ENCODE measurements at regions not wholly inside any gene's neighbourhood (a gene's known extent, or its start where the extent isn't known, plus 50 kb on each side); places are given as distances from the start of the nearest gene placed in this dataset.

GRCh38 chr4:123579961-123580360, 183.4 kb downstream of the SPRY1 start:
- Histone ChIP-seq H3F3A (replicated peaks; ENCODE audit: insufficient read depth) (no peaks in the 10 kb centered on the region), H3K27ac (ENCODE audit: low read depth in 2 of 2, low read length in 1 of 2) (no peak overlapping the region), H3K4me2 (no peak overlapping the region), H3K79me2 (ENCODE audit: insufficient read depth) (no peaks in the 10 kb centered on the region), H3K4me3 (ENCODE audit: low read depth in 2 of 2, low read length in 1 of 2) (no peak overlapping the region), H3K9me2 (no peaks in the 10 kb centered on the region), H2AFZ (ENCODE audit: low read depth) (no peak overlapping the region), H3K9ac (no peak overlapping the region), H3K27me3 (ENCODE audit: insufficient read depth) (no peaks in the 10 kb centered on the region), H4K20me1 (ENCODE audit: insufficient read depth) (no peaks in the 10 kb centered on the region), H3K9me3 (no peaks in the 10 kb centered on the region), H3K36me3 (replicated peaks in 1 of 2; ENCODE audit: control insufficient read depth in 1 of 2, insufficient read depth in 2 of 2, low read length in 1 of 2) (no peaks in the 10 kb centered on the region), H3K4me1 (ENCODE audit: control insufficient read depth in 1 of 2, insufficient read depth in 2 of 2, low read depth in 1 of 2, low read length in 1 of 2) (no peaks in the 10 kb centered on the region)
- DNase-seq = no peak
- TF ChIP-seq POLR2AphosphoS5 (IDR thresholded peaks at IDR 0.05; ENCODE audit: low read depth, low read length) (no peak), RXRA (IDR thresholded peaks at IDR 0.05; ENCODE audit: borderline replicate concordance, low read depth) (no peak), RCOR1 (IDR thresholded peaks at IDR 0.05; ENCODE audit: low read length) (no peak), JUND (IDR thresholded peaks at IDR 0.05) (no peak)
- TF ChIP-seq, protein P1, sequence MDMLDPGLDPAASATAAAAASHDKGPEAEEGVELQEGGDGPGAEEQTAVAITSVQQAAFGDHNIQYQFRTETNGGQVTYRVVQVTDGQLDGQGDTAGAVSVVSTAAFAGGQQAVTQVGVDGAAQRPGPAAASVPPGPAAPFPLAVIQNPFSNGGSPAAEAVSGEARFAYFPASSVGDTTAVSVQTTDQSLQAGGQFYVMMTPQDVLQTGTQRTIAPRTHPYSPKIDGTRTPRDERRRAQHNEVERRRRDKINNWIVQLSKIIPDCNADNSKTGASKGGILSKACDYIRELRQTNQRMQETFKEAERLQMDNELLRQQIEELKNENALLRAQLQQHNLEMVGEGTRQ (IDR thresholded peaks at IDR 0.05; ENCODE audit: borderline replicate concordance, low read depth, low read length) = no peak
- 87% methylated on average over 2 of the region's 2 CpGs for WGBS (ENCODE audit: low lambda C conversion rate)
- CTCF ChIA-PET = no interaction called here
- POLR2A ChIA-PET = no interaction called here

DNA sequence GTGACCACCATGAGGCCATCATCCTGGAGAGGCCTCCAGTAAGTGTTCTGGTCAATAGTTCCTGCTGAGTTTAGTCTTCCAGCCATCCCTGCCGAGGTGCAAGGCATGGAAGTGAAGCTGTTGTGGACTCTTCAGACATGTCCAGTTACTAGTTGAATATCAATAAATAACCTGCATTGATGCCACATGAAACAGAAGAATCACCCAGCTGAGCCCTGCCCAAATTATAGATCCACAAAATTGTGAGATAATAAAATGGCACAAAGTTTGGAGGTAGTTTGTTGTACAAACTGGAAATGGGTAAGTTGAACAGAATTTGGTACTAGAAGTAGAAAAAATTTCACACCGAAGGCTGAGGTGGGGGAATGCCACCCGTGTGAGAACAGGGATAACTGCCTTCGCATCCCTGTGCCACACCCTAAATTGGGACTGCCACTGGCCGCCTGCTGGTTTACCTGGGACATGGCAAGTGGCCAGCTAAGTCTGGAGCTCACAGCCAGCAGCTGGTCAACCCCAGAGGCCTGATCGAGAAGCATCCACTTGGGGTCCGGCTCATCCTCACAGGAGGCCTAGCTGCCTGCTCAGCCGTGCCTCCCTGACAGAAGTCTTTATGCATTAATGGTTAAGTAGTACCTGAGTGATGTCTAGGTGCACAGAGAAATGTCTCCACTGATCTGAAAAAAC, 184.5 kb downstream of the SPRY1 start:
- Histone ChIP-seq H3K36me3 (replicated peaks in 1 of 2; ENCODE audit: control insufficient read depth in 1 of 2, insufficient read depth in 2 of 2, low read length in 1 of 2) (no peaks in the 10 kb centered on the region), H3K4me2 (no peak overlapping the region), H3K4me1 (ENCODE audit: control insufficient read depth in 1 of 2, insufficient read depth in 2 of 2, low read depth in 1 of 2, low read length in 1 of 2) (no peaks in the 10 kb centered on the region), H3K27ac (ENCODE audit: low read depth in 2 of 2, low read length in 1 of 2) (no peak overlapping the region), H3K27me3 (ENCODE audit: insufficient read depth) (no peaks in the 10 kb centered on the region), H3K9me2 (no peaks in the 10 kb centered on the region), H3K9ac (no peak overlapping the region), H2AFZ (ENCODE audit: low read depth) (no peak overlapping the region), H3F3A (replicated peaks; ENCODE audit: insufficient read depth) (no peaks in the 10 kb centered on the region), H3K4me3 (ENCODE audit: low read depth in 2 of 2, low read length in 1 of 2) (no peak overlapping the region), H3K9me3 (no peaks in the 10 kb centered on the region), H4K20me1 (ENCODE audit: insufficient read depth) (no peaks in the 10 kb centered on the region), H3K79me2 (ENCODE audit: insufficient read depth) (no peaks in the 10 kb centered on the region)
- 89% methylated on average over 7 of the region's 8 CpGs for WGBS (ENCODE audit: low lambda C conversion rate)
- TF ChIP-seq JUND (IDR thresholded peaks at IDR 0.05) (no peak), ELF1 (IDR thresholded peaks at IDR 0.05) (no peak), NFIC (IDR thresholded peaks at IDR 0.05; ENCODE audit: borderline replicate concordance) (no peak), EP300 (IDR thresholded peaks at IDR 0.05; ENCODE audit: borderline replicate concordance in 1 of 2, low read depth in 1 of 2, low read length in 1 of 2) (no peak), POLR2AphosphoS5 (IDR thresholded peaks at IDR 0.05; ENCODE audit: low read depth, low read length) (no peak), FOSL2 (IDR thresholded peaks at IDR 0.05; ENCODE audit: borderline replicate concordance, low read depth) (no peak), EZH2phosphoT487 (IDR thresholded peaks at IDR 0.05; ENCODE audit: borderline replicate concordance, low read depth) (no peak), RCOR1 (IDR thresholded peaks at IDR 0.05; ENCODE audit: low read length) (no peak), CTCF (IDR thresholded peaks at IDR 0.05) (no peak), NRF1 (IDR thresholded peaks at IDR 0.05; ENCODE audit: low read depth, low read length) (no peak), TEAD4 (IDR thresholded peaks at IDR 0.05; ENCODE audit: borderline replicate concordance, insufficient read depth) (no peak), SMC3 (IDR thresholded peaks at IDR 0.05; ENCODE audit: low read depth, low read length) (no peak)
- TF ChIP-seq, protein P1 (IDR thresholded peaks at IDR 0.05; ENCODE audit: borderline replicate concordance, low read depth, low read length) = no peak
- TF ChIP-seq, protein P2, sequence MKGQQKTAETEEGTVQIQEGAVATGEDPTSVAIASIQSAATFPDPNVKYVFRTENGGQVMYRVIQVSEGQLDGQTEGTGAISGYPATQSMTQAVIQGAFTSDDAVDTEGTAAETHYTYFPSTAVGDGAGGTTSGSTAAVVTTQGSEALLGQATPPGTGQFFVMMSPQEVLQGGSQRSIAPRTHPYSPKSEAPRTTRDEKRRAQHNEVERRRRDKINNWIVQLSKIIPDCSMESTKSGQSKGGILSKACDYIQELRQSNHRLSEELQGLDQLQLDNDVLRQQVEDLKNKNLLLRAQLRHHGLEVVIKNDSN (IDR thresholded peaks at IDR 0.05; ENCODE audit: borderline replicate concordance, low read depth) = no peak
- ChIA-PET POLR2A (no interaction called here), CTCF (no interaction called here)
- no peak for DNase-seq

Data from SK-N-SH (cell line).